D721Med (cell line): ENCODE measurements at regions not wholly inside any gene's neighbourhood (a gene's known extent, or its start where the extent isn't known, plus 50 kb on each side); places are given as distances from the start of the nearest gene placed in this dataset.
"Not testable (repeated sequence)": the region's sequence is repeated elsewhere in the genome, so short reads cannot be mapped to it uniquely, and the experiment has no call there.

Experiments
- DNase-seq: peaks from one replicate; pipeline ENCODE4 v3.0.0; 2011; ENCODE audit warnings: low spot score; ENCODE audit not compliant: insufficient read length
- FAIRE-seq: peaks from 2 replicates; lab custom pipeline; 2011; peaks lifted over from hg19 to GRCh38; lab: Jason Lieb, UNC
- TF ChIP-seq, protein P1 (sequence below): IDR thresholded peaks from 2 replicates; pipeline ENCODE4 v1.5.1; 2012; ENCODE audit warnings: mild to moderate bottlenecking, control low read depth; ENCODE audit not compliant: insufficient read depth; ENCODE audit errors: missing control alignments

- TF ChIP-seq, protein P1, sequence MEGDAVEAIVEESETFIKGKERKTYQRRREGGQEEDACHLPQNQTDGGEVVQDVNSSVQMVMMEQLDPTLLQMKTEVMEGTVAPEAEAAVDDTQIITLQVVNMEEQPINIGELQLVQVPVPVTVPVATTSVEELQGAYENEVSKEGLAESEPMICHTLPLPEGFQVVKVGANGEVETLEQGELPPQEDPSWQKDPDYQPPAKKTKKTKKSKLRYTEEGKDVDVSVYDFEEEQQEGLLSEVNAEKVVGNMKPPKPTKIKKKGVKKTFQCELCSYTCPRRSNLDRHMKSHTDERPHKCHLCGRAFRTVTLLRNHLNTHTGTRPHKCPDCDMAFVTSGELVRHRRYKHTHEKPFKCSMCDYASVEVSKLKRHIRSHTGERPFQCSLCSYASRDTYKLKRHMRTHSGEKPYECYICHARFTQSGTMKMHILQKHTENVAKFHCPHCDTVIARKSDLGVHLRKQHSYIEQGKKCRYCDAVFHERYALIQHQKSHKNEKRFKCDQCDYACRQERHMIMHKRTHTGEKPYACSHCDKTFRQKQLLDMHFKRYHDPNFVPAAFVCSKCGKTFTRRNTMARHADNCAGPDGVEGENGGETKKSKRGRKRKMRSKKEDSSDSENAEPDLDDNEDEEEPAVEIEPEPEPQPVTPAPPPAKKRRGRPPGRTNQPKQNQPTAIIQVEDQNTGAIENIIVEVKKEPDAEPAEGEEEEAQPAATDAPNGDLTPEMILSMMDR = no peak
- no peak for DNase-seq
- FAIRE-seq = no peak
These were observed 185.5 kb upstream of the ZSWIM2 start for GRCh38 chr2:187034434-187034833.

DNA sequence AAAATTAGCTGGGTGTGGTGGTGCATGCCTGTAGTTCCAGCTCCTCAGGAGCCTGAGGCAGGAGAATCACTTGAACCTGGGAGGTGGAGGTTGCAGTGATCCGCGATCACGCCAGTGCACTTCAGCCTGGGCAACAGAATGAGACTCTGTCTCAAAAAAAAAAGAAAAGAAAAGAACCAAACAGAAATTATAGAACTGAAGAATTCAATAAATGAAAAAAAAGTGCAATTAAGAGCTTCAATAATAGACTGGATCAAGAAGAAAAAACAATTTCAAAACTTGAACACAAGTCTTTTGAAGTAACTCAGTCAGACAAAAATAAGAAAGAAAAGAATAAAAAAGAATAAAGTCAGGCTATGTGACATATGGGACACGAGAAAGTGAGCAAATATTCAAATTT is 175.8 kb upstream of the ZSWIM2 start:
- DNase-seq = no peak
- FAIRE-seq = no peak
- TF ChIP-seq, protein P1 = no peak

GRCh38 chr2:187023996-187024395 is 175.0 kb upstream of the ZSWIM2 start:
- FAIRE-seq, DNase-seq: not testable (repeated sequence)

DNA sequence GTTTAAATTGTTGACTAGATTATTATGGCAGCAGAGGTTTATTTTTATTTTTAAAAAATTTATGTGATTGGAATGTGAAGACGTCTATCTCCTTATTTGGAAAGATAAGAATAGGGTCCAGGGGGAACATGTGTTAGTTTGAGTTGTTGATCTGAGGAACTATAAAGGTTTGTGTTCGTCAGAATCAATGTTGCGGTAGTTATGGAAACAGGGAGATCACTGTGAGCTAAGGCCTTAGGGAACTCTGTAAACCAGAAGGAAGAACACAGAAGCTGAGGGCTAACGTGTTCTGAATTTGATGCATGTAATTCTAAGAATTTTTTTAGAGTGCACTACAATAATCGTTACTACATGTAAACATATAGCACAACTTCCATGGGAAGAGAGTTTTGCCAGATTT is 168.5 kb upstream of the ZSWIM2 start:
- no peak for FAIRE-seq
- TF ChIP-seq, protein P1 = no peak
- no peak for DNase-seq

DNA sequence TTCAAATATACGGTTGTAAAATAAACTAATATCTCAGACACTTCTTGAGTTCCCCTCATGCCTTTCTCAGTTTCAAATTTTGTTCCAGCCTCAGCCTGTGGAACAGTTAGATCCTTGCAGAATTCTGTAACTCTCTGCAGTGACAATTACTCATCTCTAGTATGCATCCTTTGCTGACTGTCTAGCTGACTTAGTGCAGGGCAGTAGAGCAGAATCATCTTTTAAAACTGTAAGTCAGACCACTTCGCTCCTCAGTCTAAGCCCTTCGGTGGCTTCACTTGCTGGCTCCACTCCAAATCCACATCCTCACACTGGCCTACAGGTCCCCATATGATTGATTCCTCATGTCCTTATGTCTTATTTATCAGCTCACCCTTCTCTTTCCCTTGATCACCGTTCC is 164.1 kb upstream of the ZSWIM2 start:
- FAIRE-seq (no peak), DNase-seq (no peak)
- TF ChIP-seq, protein P1 = no peak

DNA sequence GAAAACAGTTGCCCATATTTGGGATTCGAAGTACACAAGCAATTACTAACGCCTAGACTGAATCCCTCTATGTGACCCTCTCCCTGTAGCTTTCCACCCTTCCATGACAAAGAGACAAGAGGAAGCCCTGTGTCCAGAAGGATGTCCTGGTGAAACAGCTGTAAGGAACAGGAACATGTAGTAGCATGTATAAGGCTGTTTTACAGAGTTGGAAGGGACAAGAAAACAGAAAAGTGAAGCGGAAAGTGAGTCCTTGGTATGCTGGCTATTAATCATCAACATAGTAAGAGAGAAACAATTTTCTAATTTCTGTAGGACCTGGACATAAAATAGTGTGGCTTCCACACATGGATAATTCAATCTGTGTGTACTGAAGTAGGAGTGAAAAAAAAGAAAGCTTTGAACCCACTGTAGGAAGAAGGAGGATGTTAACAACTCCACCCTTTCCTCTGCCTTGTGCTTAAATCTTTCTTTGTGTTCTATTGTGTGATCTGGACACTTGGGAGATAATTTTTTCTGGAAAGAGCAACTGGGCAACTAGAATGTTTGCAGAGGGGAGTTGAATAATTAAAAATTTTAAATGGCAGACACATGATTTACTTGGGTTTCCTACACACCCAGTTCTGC is 162.3 kb upstream of the ZSWIM2 start:
- no peak for FAIRE-seq

GRCh38 chr2:187009483-187010239 is 160.7 kb upstream of the ZSWIM2 start:
- FAIRE-seq (no peak), DNase-seq (no peak)
- TF ChIP-seq, protein P1 = no peak

More for the DNA sequence above, 162.3 kb upstream of the ZSWIM2 start:
- no peak for DNase-seq
- TF ChIP-seq, protein P1 = no peak
